SH-SY5Y (cell line): ENCODE measurements at regions not wholly inside any gene's neighbourhood (a gene's known extent, or its start where the extent isn't known, plus 50 kb on each side); places are given as distances from the start of the nearest gene placed in this dataset.

Source experiments
- GATA2 ChIP-seq: IDR thresholded peaks from 2 replicates; pipeline ENCODE4 v1.6.1; 2011; ENCODE audit warnings: mild to moderate bottlenecking, low read depth, low read length
- GATA3 ChIP-seq: IDR thresholded peaks from 2 replicates; pipeline ENCODE4 v1.6.1; 2011; ENCODE audit warnings: low read depth, mild to moderate bottlenecking, low read length, moderate library complexity

DNA sequence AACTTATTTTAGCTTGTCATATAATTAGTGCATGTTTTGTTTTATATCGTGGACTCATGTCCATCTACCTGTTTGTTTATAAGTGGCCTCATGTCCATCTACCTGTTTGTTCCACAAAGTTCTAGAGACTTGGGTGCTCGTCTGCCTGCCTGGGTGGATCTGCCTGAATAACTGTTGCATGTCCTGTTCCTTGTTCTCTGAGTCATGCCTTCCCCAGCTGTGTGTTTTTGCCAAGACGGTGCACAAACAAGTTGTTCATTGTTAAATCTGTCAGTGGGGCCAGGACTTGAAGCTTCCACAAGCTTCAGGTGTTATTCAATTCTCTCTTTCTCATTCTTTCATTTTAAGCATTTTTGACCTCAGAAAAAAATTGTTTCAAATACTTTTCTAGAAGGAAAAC, 358.0 kb upstream of the CITED2 start:
- TF ChIP-seq GATA2 (no peak), GATA3 (no peak)

DNA sequence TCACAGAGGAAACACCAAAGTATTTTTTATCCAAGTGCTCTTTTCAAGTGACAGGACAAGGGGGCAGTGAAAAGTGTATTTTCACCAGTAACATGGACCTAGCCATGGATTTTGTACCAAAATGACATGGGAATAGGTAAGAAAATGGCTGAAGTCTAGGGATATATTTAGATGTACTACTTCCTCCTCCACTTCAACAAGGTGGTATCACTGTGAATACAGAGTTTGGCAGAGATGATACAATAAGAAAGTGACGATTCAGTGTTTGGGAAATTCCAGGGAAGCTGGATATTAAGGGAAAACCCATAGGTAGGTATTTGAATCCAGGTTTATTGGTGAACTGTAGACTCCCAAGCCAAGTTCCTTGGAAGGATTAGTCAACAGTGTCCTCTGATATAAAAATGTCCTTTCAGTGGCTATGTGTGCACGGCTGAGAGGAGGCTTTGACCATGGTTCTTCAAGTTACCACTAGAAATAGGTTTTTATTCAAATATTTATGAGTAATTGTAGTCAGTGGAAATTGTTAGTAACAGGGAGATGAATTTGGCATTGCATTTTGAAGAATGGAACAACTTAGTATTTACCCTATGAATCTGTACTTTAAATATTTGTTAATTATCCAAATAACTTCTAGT, 356.0 kb upstream of the CITED2 start:
- TF ChIP-seq GATA2: no peak
- TF ChIP-seq GATA3: no peak

GRCh38 chr6:139728876-139729427, 354.5 kb upstream of the CITED2 start:
- TF ChIP-seq GATA3 (no peak), GATA2 (no peak)

DNA sequence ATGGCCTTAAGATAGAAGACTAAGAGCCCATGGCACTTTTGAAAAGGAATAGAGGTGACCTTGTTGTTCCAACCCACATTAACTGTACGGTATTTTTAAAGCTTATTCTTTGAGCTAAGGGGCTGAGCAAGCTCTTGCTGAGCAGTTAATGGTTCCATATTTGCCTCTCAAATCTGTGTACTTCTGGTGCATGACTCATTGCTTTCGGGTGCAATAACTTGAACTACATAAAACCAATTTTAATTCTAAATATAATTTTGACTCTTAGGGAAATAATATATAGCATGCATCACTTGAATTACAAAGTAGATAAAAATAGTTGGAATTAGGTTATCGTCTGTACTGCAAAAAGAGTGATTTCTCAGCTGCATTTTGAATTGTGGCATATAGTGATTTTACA, 348.1 kb upstream of the CITED2 start:
- no peak for TF ChIP-seq GATA2
- TF ChIP-seq GATA3: no peak

DNA sequence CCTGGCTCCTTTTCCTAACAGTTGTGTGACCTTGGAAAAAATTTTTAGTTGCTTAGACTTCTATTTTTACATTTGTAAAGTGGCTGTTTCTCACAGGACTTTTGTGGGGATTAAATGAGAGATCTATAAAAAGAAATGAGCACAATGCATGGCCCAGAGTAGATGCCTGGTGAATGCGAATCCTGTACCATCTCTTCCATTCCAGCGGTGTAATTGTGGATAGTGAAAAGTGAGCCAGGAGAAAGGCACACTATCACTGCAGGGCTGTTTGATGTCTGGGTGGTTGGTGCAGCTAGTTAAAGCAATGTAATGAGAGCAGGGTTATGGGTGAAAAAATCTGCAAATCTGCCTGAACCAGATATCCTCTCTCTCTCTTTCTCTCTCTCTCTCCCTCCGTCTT, 347.5 kb upstream of the CITED2 start:
- no peak for TF ChIP-seq GATA3
- TF ChIP-seq GATA2: no peak

GRCh38 chr6:139713900-139714506, 339.6 kb upstream of the CITED2 start:
- TF ChIP-seq GATA2 (no peak), GATA3 (no peak)

GRCh38 chr6:139713424-139713823, 339.0 kb upstream of the CITED2 start:
- TF ChIP-seq GATA2: no peak
- no peak for TF ChIP-seq GATA3

- no peak for TF ChIP-seq GATA3
These were observed 338.4 kb upstream of the CITED2 start for GRCh38 chr6:139712830-139713229.

- TF ChIP-seq GATA2 (no peak), GATA3 (no peak)
These were observed 337.5 kb upstream of the CITED2 start for GRCh38 chr6:139711804-139712585.

- TF ChIP-seq GATA2 (no peak), GATA3 (no peak)
These were observed 336.1 kb upstream of the CITED2 start for GRCh38 chr6:139710556-139710955.

GRCh38 chr6:139708337-139709199, 334.1 kb upstream of the CITED2 start:
- no peak for TF ChIP-seq GATA3
- no peak for TF ChIP-seq GATA2

DNA sequence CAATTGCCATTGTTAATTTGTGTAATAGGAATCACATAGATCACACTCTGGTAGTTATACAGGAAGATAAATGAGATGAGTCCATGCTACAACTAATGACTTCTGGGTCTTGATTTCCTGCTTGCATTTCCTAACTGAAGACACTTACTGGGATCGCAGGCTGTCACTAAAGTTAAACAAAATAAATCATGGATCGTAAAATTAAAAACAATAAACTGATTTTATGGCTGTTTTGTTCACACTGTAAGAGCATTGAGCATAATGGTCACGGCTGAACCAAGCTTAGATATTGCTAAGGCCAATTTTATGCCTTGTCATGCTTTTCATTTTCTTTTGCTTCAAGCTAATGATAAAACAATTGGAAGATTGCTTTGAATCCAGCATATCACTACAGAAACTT, 332.5 kb upstream of the CITED2 start:
- TF ChIP-seq GATA2: no peak
- no peak for TF ChIP-seq GATA3

GRCh38 chr6:139705284-139705683, 330.8 kb upstream of the CITED2 start:
- TF ChIP-seq GATA2 (no peak), GATA3 (no peak)

- no peak for TF ChIP-seq GATA2
- TF ChIP-seq GATA3: no peak
These were observed 329.3 kb upstream of the CITED2 start for GRCh38 chr6:139703780-139704179.
